HG03175 (cell line): ENCODE measurements at regions not wholly inside any gene's neighbourhood (a gene's known extent, or its start where the extent isn't known, plus 50 kb on each side); places are given as distances from the start of the nearest gene placed in this dataset.

Experiments
- ATAC-seq: cut with Tn5 transposase; IDR thresholded peaks from one replicate; pipeline ENCODE4 v1.9.1; 2021; ENCODE audit warnings: mild to moderate bottlenecking, moderate library complexity; ENCODE audit not compliant: unreplicated experiment

DNA sequence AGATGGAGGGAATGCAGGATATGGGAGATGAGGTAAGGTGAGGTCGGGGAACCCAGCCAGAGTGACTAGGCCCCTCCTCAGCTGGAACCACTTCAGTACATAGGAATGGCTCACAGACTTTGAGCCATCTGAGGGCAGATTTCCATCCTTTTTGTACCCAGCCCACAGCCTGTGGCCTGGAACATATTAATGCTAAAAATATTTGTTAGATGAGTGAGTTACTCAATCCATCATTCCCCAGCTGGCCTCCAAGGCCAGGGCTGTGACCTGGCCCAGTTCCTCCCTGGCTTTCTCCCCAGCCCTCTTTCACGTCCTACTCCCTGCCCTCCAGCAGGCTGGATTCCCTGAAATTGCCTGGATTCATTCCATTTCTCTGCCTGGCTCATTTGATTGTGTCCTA is 57.2 kb upstream of the PRDM11 start:
- no peak for ATAC-seq

DNA sequence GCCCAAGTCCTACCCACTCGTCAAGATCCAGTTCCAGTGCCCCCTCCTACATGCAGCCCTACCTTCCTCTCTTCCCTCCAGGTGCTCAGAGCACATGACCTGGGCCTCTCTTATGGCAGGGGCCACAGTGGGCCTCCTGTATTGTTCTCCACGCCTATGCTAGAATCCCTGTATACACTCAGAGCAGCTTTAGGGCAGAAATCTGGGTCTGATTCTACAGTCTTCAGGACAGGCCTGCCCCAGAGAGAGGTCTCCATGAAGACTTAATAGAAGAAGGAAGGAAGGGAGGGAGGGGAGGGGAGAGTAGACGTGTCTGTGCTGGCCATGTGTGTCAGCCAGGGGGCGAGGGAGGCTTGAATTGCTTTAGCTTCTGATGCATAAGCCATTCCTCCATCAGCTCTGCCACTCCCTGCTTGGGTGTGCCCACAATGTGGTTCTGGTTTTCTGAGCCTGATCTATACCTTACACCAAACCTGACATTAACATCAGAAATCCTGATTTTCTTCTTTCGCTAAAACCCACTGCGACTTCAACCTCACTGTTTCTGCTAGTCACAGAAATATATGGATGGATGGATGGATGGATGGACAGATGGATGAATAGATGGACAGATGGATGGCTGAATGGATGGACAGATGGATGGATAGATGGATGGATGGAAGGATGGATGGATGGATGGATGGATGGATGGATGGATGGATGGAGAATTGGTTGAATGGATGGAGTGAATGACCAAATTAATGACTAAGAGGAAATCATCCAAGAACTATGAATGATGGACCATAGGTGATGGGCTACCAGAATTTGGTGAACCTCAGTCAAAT is 56.6 kb upstream of the PRDM11 start:
- no peak for ATAC-seq

DNA sequence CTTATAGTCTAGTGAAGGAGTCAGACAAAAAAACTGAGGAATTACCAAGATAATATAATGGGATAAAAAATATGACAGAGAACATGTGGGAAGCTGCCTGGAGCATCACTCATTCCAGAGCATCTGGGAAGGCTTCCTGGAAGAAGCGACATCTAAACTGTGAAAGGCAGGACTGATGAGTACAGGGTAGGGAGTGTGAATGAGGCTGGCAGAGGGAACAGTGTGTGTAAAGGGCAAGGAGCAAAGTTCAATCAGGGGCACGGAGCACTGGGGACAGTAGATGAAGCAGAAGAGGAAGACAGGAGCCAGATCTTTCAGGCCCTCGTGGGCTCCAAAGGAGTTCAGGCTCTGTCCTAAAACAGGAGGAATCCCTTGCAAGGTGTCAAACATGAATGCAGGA is 55.8 kb upstream of the PRDM11 start:
- ATAC-seq: no peak

DNA sequence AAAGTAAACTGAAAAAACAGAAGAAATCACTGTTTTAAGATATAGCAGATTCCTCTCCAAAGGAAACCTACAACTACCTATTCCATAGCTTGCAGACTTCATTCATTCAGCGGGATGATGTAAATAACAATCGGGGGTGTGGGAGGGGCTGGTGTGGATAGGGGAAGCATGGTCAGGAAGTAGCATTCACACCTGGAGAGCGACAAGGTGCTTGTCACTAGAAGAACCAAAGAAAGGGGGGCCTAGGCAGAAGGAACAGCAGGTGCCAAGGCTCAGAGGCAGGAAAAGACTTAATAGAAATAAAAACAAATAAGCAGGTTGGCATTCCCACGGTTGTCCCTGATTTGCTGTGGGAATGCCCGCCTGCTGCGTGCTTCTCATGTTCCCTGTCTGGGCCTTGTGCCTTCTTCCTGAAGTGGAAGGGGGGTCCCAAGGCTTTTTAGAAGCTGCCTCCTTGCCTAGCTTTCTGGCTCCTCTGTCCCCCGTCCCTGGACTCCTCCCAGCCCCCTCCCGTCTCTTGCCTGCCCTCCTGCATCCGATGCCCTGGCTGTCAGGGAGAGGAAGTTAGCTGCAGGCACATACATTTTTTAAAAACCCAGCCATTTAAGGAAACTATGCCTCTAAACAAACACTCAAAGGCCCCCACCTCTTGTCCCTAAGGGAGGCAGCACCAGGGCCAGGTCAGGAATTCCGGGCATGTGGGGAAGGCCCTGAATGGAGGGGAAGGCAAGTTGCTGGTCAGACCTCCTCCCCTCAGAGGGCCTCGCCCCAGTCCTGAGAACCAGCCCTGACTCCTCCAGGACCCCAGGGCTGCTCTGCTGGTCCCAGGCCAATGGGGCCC is 54.7 kb upstream of the PRDM11 start:
- ATAC-seq: no peak

DNA sequence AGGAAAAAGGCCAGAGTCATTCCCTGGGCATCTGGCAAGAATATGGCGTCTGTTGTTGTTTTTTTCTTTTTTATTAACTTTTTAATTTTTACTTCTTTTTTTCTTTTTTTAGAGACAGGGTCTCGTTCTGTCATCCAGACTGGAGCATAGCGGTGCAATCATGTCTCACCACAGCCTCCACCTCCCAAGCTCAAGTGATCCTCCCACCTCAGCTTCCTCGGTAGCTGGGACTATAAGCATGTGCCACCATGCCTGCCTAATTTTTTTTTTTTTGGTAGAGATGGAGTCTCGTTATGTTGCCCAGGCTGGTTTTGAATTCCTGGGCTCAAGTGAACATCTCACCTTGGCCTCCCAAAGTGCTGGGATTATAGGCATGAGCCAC is 54.0 kb upstream of the PRDM11 start:
- ATAC-seq: no peak

DNA sequence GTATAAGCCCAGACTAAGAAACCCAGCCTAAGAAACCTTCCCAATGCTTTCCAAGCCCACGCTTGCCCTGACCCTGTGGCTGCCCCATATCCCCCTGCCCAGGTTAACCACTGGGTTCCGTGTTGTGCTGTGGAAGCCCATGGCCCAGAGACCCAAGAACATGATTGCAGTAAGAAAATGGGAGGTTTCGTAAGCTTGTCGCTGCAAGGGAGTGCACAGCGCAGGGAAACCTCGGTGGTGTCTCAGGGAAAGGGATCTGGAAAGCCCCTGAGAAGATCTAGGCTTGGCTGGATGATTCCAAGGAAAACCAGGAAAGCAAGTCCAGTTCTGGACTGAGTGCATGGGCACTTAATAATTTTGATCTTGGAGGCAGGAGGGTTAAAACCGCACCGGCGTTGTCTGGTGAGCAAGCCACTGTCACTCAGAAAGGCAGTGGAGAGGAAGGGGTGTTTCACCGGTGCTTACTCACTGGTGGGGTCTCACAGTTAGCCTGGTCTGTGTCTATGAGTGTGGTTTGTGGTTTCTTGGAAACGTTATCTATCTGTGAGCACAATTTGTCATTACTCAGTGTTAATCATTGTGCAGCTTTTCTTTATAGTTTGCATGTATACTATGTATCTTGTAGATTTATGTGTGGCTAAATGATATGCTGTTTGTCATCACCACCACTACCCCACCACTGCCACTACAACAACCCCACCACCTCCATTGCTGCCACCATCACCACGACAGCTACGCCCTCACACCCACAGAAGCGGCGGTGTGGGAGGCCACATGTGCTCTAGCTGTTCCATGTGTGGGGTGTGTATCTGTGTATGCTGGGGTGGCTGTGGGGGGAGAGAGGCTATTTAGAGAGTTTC is 53.3 kb upstream of the PRDM11 start:
- no peak for ATAC-seq

DNA sequence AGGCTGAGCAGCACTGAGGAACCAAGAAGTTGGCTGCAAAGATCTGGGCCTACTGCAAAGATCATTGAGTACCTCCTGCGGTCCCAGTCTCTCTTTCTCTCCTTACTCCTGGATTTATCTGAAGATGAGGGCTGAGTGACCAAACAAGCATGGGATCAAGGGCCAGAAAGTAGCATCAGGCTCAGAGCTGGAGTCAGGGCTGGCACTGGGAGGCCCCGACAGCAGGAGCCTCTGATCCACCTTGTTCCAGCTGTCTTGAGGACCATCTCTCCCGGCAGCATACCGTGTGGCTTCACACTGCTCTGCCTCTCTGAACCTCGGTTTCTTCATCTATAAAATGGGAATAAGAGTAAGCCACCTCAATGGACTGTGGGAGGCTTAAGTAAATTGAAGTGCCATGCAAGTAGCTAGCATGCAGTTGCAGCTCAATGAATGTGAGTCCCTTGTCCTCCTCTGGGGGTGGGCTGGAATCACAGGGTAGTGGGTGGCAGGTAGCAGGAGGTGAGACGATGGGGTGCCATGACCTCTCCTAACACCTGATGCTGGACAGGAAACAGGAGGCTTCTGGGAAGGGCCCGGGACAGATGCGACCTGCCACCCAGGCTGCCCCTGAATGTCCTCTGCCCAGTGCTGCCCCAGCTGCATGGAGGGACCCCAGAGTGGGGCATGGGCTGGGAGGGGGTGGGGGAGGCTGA is 52.5 kb upstream of the PRDM11 start:
- no peak for ATAC-seq

DNA sequence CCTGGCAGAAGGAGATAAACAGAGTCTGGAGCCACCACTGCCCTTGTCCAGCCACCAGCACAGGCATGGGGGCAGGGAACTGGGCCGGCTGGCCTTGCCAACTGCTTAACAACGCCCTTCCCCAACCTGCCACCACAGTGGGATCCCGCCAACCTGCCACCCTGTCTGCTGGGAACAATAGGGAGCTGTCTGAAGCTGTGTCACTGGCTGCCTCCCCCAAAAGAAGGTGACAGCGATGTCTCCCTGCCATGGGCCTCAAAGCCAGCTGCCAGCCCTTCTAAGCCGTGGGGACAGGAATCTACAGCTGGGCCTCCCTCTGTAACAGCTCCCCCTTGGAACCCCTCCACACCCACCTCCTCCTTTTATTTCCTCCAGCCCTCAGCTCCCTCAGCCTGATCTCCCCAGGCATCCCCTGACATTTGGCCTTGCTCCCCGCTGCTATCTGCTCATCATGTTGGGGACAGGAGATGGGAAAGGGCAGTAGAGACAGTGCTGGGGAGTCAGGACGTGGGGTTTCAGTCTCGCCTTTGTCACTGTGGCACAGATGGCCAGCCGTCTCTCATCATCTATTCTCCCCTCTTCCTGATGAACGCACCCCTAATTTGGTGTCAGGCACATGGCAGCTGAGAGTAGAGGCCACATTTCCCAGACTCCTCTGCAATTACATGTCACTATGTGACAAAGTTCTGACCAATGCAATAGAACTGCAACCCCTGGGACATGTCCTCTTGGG is 51.3 kb upstream of the PRDM11 start:
- no peak for ATAC-seq

DNA sequence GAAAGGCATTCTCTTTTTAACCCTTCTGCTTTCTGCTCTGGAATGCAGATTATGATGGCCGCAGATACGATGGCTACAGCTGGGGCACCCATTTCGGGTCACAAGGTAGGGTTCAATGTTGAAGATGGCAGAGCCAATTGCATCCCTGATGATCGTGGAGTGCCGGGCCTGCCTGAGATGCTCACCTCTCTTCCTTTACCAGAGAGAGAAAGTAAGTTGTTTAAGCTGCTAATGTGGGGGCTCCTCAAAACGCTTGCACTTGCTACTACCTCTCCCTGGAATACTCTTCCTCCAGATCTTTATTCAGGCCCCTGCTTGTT is 50.8 kb upstream of the PRDM11 start:
- no peak for ATAC-seq

DNA sequence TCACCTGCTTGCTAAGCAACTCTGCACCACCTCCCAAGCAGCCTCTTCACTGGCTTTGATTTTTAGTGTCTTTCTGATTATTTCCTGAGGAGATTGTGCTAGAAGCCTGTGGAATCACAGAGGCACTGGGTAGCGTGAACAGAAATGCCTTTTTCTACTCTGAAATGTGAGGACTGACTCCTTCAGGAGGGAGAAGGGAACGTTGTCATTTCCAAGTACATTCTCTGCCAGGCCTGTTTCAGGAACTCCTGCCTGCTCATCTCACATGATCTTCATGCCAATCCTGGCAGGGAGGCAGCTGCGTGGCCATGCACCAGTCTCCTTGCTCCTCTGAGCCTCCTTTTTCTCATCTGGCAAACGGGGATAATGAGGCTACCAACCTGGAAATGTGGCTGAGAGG is 49.8 kb upstream of the PRDM11 start:
- ATAC-seq: no peak
